OCI-LY3 (cell line): ENCODE measurements at regions not wholly inside any gene's neighbourhood (a gene's known extent, or its start where the extent isn't known, plus 50 kb on each side); places are given as distances from the start of the nearest gene placed in this dataset.

Experiments
- EZH2phosphoT487 ChIP-seq: fragments of 200-600 bp; shearing (Covaris generic); IDR thresholded peaks from 2 replicates; pipeline ENCODE4 v1.6.1; 2018; ENCODE audit warnings: antibody characterized with exemption, mixed run types, low read depth
- TF ChIP-seq, protein P1 (sequence below): fragments of 200-600, 300-600 bp; sonication (generic); IDR thresholded peaks from 2 replicates; pipeline ENCODE4 v1.5.1; 2014; ENCODE audit warnings: antibody characterized with exemption, low read length, low read depth

DNA sequence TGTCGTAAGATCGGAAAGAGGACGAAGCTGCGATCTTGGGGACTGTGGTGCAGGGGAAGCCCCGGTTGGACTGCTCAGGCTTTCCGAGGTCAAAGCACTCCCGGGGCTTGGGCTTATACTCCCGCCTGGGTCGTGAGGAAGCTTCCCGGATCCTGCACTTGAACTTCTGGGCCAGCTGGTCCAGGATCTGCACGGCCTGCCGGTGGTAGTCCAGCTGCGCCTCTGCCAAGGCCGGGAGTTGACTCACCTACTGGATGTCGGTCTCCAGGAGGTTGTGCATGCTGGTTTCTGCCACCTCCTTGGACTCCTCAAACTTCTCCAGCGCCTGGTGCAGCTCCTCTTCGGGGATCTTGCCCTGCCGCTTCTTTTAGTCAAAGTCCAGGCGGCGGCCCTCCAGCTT, 99.2 kb downstream of the KPNA2 start:
- TF ChIP-seq, protein P1, sequence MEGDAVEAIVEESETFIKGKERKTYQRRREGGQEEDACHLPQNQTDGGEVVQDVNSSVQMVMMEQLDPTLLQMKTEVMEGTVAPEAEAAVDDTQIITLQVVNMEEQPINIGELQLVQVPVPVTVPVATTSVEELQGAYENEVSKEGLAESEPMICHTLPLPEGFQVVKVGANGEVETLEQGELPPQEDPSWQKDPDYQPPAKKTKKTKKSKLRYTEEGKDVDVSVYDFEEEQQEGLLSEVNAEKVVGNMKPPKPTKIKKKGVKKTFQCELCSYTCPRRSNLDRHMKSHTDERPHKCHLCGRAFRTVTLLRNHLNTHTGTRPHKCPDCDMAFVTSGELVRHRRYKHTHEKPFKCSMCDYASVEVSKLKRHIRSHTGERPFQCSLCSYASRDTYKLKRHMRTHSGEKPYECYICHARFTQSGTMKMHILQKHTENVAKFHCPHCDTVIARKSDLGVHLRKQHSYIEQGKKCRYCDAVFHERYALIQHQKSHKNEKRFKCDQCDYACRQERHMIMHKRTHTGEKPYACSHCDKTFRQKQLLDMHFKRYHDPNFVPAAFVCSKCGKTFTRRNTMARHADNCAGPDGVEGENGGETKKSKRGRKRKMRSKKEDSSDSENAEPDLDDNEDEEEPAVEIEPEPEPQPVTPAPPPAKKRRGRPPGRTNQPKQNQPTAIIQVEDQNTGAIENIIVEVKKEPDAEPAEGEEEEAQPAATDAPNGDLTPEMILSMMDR: no peak
- TF ChIP-seq EZH2phosphoT487: no peak
